HG03025 (cell line): ENCODE measurements at regions not wholly inside any gene's neighbourhood (a gene's known extent, or its start where the extent isn't known, plus 50 kb on each side); places are given as distances from the start of the nearest gene placed in this dataset.

ENCODE experiments used
- ATAC-seq: cut with Tn5 transposase; IDR thresholded peaks from one replicate; pipeline ENCODE4 v1.9.1; 2021; ENCODE audit warnings: mild to moderate bottlenecking, moderate library complexity; ENCODE audit not compliant: unreplicated experiment, low FRiP score

DNA sequence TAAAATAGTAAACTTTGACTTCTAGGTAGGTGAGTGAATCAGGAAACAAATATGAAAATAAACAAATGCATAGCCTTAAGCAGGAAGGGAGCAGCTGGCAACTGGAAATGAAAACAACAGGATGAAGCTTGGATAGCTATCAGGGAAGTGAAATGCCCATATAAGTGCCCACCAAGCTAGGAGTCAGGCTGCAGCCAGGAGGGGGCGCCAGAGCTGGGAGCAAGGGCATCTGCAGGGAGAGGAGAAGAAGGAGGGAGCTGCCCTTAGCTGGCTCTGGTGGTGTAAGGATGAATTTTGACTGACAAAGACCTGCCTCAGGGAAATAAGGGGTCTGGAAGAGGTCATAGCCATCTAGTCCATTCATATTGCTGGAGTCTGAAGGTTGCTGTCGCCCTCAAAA lies 298.3 kb downstream of the TDRD15 start:
- ATAC-seq: peak; percentile 70

DNA sequence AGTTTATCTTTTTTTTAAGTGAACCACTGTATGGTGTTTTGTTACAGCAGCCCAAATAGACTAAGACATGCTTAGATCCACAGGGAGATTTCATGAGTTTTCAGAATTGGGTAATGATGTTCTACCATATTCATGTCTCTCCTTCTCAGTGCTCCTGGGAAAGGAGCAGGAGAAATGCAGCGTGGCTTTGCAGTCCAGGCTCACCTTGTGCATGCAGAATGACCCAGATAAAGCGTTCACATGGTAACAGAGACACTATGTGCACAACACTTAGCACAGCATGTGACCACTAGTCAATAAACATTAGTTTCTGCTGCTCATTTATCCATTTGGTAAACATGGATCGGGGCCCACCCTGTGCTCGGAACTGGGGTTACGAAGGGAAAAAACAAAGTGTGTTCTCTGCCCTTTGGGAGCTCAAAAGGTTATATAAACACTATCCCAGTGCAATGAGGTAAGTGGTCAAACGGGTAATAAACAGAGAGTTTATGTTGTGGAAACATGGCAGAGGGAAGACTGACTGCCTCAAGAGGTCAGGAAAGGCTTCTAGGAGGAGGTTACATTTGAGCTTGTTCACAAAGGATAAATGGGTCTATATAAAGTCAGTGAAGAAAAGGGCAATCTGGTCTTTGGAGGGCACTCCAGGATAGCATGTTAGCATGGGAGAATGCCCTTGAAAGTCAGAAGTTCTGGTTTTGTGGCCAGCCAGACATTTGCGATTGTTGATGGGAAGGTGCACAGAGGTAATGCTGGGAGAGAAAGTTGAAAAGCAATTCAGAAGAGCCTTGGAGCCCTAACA lies 299.2 kb downstream of the TDRD15 start:
- ATAC-seq: no peak

GRCh38 chr2:21423854-21424253 lies 300.1 kb downstream of the TDRD15 start:
- ATAC-seq: no peak

DNA sequence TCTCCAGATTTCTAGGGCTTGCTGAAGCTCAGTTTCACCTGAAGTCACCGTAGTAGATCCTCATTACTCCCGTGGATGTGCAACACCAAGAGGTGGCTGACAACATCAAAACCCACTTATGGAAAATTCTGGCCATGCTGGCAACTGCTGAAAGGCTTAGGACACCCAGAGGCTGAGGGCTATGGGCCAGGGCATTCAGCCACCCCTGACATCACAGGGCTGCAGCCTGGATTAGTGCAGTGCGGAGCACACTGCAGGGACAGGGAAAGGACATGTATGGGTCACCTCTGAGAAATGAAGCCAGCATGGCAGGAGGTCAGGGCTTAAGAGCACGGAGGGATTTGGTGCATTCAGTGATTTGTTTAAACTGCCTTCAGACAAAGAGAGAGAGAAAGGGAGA lies 300.6 kb downstream of the TDRD15 start:
- no peak for ATAC-seq

- ATAC-seq: no peak
These were observed 303.8 kb downstream of the TDRD15 start for GRCh38 chr2:21427606-21428005.

GRCh38 chr2:21428754-21429153 lies 305.0 kb downstream of the TDRD15 start:
- no peak for ATAC-seq

DNA sequence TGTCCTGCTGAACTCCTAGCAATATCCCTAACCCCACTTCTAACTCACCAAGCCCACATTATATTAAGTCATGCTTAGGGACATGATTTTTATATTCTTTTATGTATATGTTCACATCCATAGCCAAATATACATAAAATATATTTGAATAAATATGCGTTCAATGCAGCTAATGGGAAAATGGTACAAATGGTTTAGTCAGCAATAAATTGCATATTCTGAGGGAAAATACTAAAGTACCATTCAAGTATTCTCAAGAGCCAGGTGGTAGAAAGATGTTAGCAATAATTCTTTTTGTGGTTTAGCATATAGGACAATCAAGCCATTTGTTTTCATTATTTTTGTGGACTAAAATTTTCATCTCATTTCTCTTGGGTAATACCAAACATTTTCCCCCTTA lies 306.0 kb downstream of the TDRD15 start:
- no peak for ATAC-seq

- ATAC-seq: no peak
These were observed 307.3 kb downstream of the TDRD15 start for GRCh38 chr2:21431078-21431477.

- ATAC-seq: no peak
These were observed 315.2 kb downstream of the TDRD15 start for GRCh38 chr2:21438949-21439348.

DNA sequence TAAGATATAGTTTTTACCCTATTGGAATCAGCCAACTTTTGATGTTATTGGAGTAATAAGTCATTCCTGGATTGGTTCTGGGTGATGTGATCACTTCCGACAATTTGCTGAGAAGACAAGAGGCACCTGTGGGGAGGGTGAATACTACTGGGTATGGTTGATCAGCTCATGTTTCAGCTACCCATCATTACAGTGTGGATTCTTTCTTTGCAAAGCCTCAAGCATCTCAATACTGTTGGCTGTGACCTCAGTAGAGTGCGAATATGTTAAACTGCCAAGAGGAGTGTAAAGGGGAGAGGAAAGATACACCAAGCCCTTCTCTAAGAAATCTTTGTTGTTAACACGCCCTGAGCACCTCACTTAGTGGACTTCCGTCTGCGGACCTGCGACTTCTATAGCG lies 317.7 kb downstream of the TDRD15 start:
- ATAC-seq: no peak

DNA sequence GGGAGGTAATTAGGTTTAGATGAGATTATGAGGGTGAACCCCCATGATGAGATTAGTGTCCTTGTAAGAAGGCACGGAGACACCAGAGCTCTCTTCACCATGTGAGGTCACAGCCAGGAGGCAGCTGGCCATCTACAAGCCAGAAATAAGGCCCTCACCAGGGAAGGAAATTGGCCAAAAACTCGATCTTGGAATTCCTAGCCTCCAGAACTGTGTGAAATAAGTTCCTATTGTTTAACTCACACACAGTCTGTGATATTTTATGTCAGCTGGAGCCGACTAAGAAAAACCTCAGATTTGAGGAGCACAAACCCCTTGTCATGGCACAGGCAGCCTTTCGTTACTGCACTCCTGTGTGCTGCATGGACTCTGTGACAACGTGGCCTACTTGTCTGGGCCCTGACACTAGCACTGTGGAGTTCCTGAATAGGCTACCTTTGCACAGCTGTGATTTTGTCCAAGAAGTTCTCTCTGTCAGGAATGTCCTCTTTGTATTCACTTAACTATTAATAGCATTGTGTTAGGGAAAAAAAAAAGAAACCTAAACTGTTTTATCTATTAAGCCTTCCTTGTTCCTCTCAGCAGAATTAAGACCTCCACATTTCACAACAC lies 319.8 kb downstream of the TDRD15 start:
- ATAC-seq: no peak

- ATAC-seq: no peak
These were observed 326.1 kb downstream of the TDRD15 start for GRCh38 chr2:21449881-21450280.

DNA sequence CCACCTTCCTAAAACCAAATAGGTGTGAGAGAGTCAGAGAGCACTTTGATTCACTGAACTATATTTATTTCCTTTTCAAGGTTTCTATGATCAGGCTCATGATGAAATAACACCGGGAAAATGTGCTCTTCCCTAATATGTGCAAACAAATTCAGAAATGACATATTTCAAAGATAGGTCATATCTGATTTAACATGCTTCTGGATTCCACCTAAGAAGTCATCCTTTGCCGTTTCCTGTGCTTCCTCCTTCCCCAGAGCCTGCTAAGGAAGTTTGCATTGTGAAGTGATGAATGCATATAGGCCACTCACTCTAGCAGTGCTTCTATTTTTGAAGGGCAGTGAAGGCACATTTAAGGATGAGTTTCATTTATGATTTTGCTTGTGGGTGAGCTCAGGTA lies 327.6 kb downstream of the TDRD15 start:
- no peak for ATAC-seq

DNA sequence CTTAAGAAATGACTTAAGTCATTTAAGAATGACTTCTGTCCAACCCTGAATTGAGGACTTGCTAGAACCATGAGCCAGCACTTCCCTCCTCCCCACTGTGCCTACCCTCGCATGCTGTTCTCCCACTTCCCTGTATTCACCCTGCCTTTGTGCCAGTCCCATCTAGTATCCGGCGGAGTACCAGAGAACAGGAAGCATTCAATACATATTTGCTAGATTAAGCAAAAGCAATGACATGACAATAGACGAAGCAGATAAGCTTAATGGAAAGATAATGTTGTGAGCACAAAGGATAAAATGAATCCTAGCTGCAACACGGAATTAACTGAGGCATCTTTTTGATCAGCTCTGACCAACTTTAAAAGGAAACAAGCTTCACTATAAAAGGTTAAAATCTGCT lies 328.5 kb downstream of the TDRD15 start:
- ATAC-seq: no peak

- ATAC-seq: no peak
These were observed 328.9 kb downstream of the TDRD15 start for GRCh38 chr2:21452678-21453077.

- ATAC-seq: no peak
These were observed 330.1 kb downstream of the TDRD15 start for GRCh38 chr2:21453723-21454450.

- ATAC-seq: no peak
These were observed 331.1 kb downstream of the TDRD15 start for GRCh38 chr2:21454839-21455238.

- no peak for ATAC-seq
These were observed 338.0 kb downstream of the TDRD15 start for GRCh38 chr2:21461754-21462240.

- ATAC-seq: no peak
These were observed 342.7 kb downstream of the TDRD15 start for GRCh38 chr2:21466341-21466927.

- no peak for ATAC-seq
These were observed 343.6 kb downstream of the TDRD15 start for GRCh38 chr2:21467280-21467818.

GRCh38 chr2:21467910-21468309 lies 344.1 kb downstream of the TDRD15 start:
- no peak for ATAC-seq
